ENCODE measurements at regions not wholly inside any gene's neighbourhood (a gene's known extent, or its start where the extent isn't known, plus 50 kb on each side); places are given as distances from the start of the nearest gene placed in this dataset.

- H3K4me3 ChIP-seq (ENCODE audit: low read depth, low read length), result no peak overlapping the region
- no peaks in the 10 kb centered on the region for H3K36me3 ChIP-seq (ENCODE audit: control insufficient read depth, insufficient read depth, low read length)
- TF ChIP-seq CTCF (IDR thresholded peaks at IDR 0.05; ENCODE audit: insufficient read depth, low read length, severe bottlenecking), result no peak
- H3K27me3 ChIP-seq (ENCODE audit: control insufficient read depth, insufficient read depth, low read length), result no peaks in the 10 kb centered on the region
- no peak for FAIRE-seq
- DNase-seq (ENCODE audit: low read depth), result no peak
These were observed 151.4 kb upstream of the USP9X start for GRCh38 chrX:40933706-40934425.

GRCh38 chrX:40936827-40937226, 148.4 kb upstream of the USP9X start:
- FAIRE-seq, result no peak
- H3K4me3 ChIP-seq (ENCODE audit: low read depth, low read length), result no peak overlapping the region
- no peaks in the 10 kb centered on the region for H3K27me3 ChIP-seq (ENCODE audit: control insufficient read depth, insufficient read depth, low read length)
- H3K36me3 ChIP-seq (ENCODE audit: control insufficient read depth, insufficient read depth, low read length), result no peaks in the 10 kb centered on the region
- no peak for TF ChIP-seq CTCF (IDR thresholded peaks at IDR 0.05; ENCODE audit: insufficient read depth, low read length, severe bottlenecking)
- no peak for DNase-seq (ENCODE audit: low read depth)

GRCh38 chrX:40938423-40938822, 146.8 kb upstream of the USP9X start:
- no peak overlapping the region for H3K4me3 ChIP-seq (ENCODE audit: low read depth, low read length)
- H3K27me3 ChIP-seq (ENCODE audit: control insufficient read depth, insufficient read depth, low read length), result no peaks in the 10 kb centered on the region
- TF ChIP-seq CTCF (IDR thresholded peaks at IDR 0.05; ENCODE audit: insufficient read depth, low read length, severe bottlenecking), result no peak
- FAIRE-seq, result peak; percentile 58
- no peaks in the 10 kb centered on the region for H3K36me3 ChIP-seq (ENCODE audit: control insufficient read depth, insufficient read depth, low read length)
- DNase-seq (ENCODE audit: low read depth), result no peak

- no peaks in the 10 kb centered on the region for H3K27me3 ChIP-seq (ENCODE audit: control insufficient read depth, insufficient read depth, low read length)
- H3K4me3 ChIP-seq (ENCODE audit: low read depth, low read length), result no peak overlapping the region
- FAIRE-seq, result no peak
- H3K36me3 ChIP-seq (ENCODE audit: control insufficient read depth, insufficient read depth, low read length), result no peaks in the 10 kb centered on the region
- TF ChIP-seq CTCF (IDR thresholded peaks at IDR 0.05; ENCODE audit: insufficient read depth, low read length, severe bottlenecking), result no peak
- no peak for DNase-seq (ENCODE audit: low read depth)
These were observed 142.1 kb upstream of the USP9X start for GRCh38 chrX:40943093-40943641.

- no peak for TF ChIP-seq CTCF (IDR thresholded peaks at IDR 0.05; ENCODE audit: insufficient read depth, low read length, severe bottlenecking)
- DNase-seq (ENCODE audit: low read depth) (peak; percentile 78), FAIRE-seq (no peak)
These were observed 139.9 kb upstream of the USP9X start for GRCh38 chrX:40945361-40945713.

GRCh38 chrX:40947276-40947675, 138.0 kb upstream of the USP9X start:
- no peak for FAIRE-seq
- DNase-seq (ENCODE audit: low read depth), result no peak
- H3K27me3 ChIP-seq (ENCODE audit: control insufficient read depth, insufficient read depth, low read length), result no peaks in the 10 kb centered on the region
- no peaks in the 10 kb centered on the region for H3K36me3 ChIP-seq (ENCODE audit: control insufficient read depth, insufficient read depth, low read length)
- TF ChIP-seq CTCF (IDR thresholded peaks at IDR 0.05; ENCODE audit: insufficient read depth, low read length, severe bottlenecking), result no peak
- H3K4me3 ChIP-seq (ENCODE audit: low read depth, low read length), result no peak overlapping the region

More at GRCh38 chrX:40945361-40945713, 139.9 kb upstream of the USP9X start:
- no peaks in the 10 kb centered on the region for H3K27me3 ChIP-seq (ENCODE audit: control insufficient read depth, insufficient read depth, low read length)
- H3K36me3 ChIP-seq (ENCODE audit: control insufficient read depth, insufficient read depth, low read length), result no peaks in the 10 kb centered on the region
- no peak overlapping the region for H3K4me3 ChIP-seq (ENCODE audit: low read depth, low read length)
